ENCODE measurements at regions not wholly inside any gene's neighbourhood (a gene's known extent, or its start where the extent isn't known, plus 50 kb on each side); places are given as distances from the start of the nearest gene placed in this dataset.

DNA sequence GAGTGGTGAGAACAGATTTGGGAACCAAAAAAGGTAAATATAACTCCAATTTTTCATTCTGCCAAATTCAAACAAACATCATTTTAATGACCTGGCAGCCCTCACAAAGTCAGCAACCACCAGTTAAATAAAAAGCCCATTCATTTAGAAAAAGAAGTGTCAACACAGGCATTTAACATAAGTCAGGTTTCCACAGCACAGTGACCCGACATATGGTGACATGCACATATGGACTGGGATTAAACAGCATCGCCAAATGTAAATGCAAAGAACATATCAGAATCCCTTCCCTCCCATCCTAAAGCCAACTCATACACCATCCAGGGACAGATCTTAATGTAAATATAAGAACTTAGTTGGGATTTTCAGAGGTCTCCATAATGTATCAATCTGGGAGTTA is 293.2 kb downstream of the FGFR2 start:
- TF ChIP-seq CTCF (IDR thresholded peaks at IDR 0.05) (no peak), POLR2A (IDR thresholded peaks at IDR 0.05) (no peak)
